ENCODE measurements at regions not wholly inside any gene's neighbourhood (a gene's known extent, or its start where the extent isn't known, plus 50 kb on each side); places are given as distances from the start of the nearest gene placed in this dataset.

GRCh38 chr4:34202154-34202553 lies 2042.2 kb downstream of the ARAP2 start:
- Histone ChIP-seq H3K36me3 (no peaks in the 10 kb centered on the region), H3K27me3 (no peaks in the 10 kb centered on the region), H3K9me3 (no peaks in the 10 kb centered on the region), H3K27ac (replicated peaks in 1 of 4) (no peak overlapping the region), H3K4me1 (no peaks in the 10 kb centered on the region), H3K4me3 (no peak overlapping the region)
- no peak for TF ChIP-seq CTCF (IDR thresholded peaks at IDR 0.05)
- TF ChIP-seq POLR2A (IDR thresholded peaks at IDR 0.05; ENCODE audit: low read depth): no peak
- DNase-seq (ENCODE audit: extremely low spot score): no peak
- intact Hi-C loops (cut with DNase I): no loop called here

GRCh38 chr4:34220601-34221000 lies 2023.7 kb downstream of the ARAP2 start:
- no peak overlapping the region for H3K4me3 ChIP-seq
- H3K36me3 ChIP-seq: no peaks in the 10 kb centered on the region
- no peak for DNase-seq (ENCODE audit: extremely low spot score)
- TF ChIP-seq CTCF (IDR thresholded peaks at IDR 0.05): no peak
- TF ChIP-seq POLR2A (IDR thresholded peaks at IDR 0.05; ENCODE audit: low read depth): no peak
- TF ChIP-seq POLR2AphosphoS5 (IDR thresholded peaks at IDR 0.05): no peak
- TF ChIP-seq EP300 (IDR thresholded peaks at IDR 0.05): no peak
- H3K4me1 ChIP-seq: no peaks in the 10 kb centered on the region
- H3K9me3 ChIP-seq: peaks cover 0 to 7% (median 0%) of the 10 kb centered on the region in 4 donors
- H3K27me3 ChIP-seq: no peaks in the 10 kb centered on the region
- WGBS: 66% methylated on average over 1 of the region's 1 CpG
- no peak overlapping the region for H3K27ac ChIP-seq (replicated peaks in 1 of 4)
- intact Hi-C loops (cut with DNase I): no loop called here

- intact Hi-C loops (cut with DNase I): no loop called here
Observed at GRCh38 chr4:34221986-34222385, 2022.3 kb downstream of the ARAP2 start.

GRCh38 chr4:34236118-34236517 lies 2008.2 kb downstream of the ARAP2 start:
- H3K9me3 ChIP-seq: no peaks in the 10 kb centered on the region
- H3K27ac ChIP-seq (replicated peaks in 1 of 4): no peak overlapping the region
- WGBS: 93% methylated on average over 1 of the region's 1 CpG
- H3K36me3 ChIP-seq: no peaks in the 10 kb centered on the region
- TF ChIP-seq POLR2AphosphoS5 (IDR thresholded peaks at IDR 0.05) (no peak), CTCF (IDR thresholded peaks at IDR 0.05) (no peak), POLR2A (IDR thresholded peaks at IDR 0.05; ENCODE audit: low read depth) (no peak), EP300 (IDR thresholded peaks at IDR 0.05) (no peak)
- intact Hi-C loops (cut with DNase I): no loop called here
- no peaks in the 10 kb centered on the region for H3K27me3 ChIP-seq
- H3K4me1 ChIP-seq: no peaks in the 10 kb centered on the region
- DNase-seq (ENCODE audit: extremely low spot score): no peak
- H3K4me3 ChIP-seq: no peak overlapping the region

More at GRCh38 chr4:34221986-34222385, 2022.3 kb downstream of the ARAP2 start:
- peaks cover 0 to 7% (median 0%) of the 10 kb centered on the region in 4 donors for H3K9me3 ChIP-seq
- TF ChIP-seq CTCF (IDR thresholded peaks at IDR 0.05) (no peak), POLR2AphosphoS5 (IDR thresholded peaks at IDR 0.05) (no peak), EP300 (IDR thresholded peaks at IDR 0.05) (no peak), POLR2A (IDR thresholded peaks at IDR 0.05; ENCODE audit: low read depth) (no peak)
- 100% methylated on average over 1 of the region's 1 CpG for WGBS
- no peaks in the 10 kb centered on the region for H3K4me1 ChIP-seq
- H3K27me3 ChIP-seq: no peaks in the 10 kb centered on the region
- H3K36me3 ChIP-seq: no peaks in the 10 kb centered on the region
- no peak overlapping the region for H3K4me3 ChIP-seq
- H3K27ac ChIP-seq (replicated peaks in 1 of 4): no peak overlapping the region
- no peak for DNase-seq (ENCODE audit: extremely low spot score)

- Histone ChIP-seq H3K36me3 (no peaks in the 10 kb centered on the region), H3K9me3 (peaks cover 0 to 4% (median 0%) of the 10 kb centered on the region in 4 donors), H3K4me3 (no peak overlapping the region), H3K27ac (replicated peaks in 1 of 4) (no peak overlapping the region), H3K27me3 (no peaks in the 10 kb centered on the region), H3K4me1 (no peaks in the 10 kb centered on the region)
- intact Hi-C loops (cut with DNase I): no loop called here
- DNase-seq (ENCODE audit: extremely low spot score): no peak
- WGBS: 93% methylated on average over 2 of the region's 2 CpGs
- TF ChIP-seq POLR2A (IDR thresholded peaks at IDR 0.05; ENCODE audit: low read depth) (no peak), EP300 (IDR thresholded peaks at IDR 0.05) (no peak), POLR2AphosphoS5 (IDR thresholded peaks at IDR 0.05) (no peak)
Observed at GRCh38 chr4:34245276-34245675, 1999.0 kb downstream of the ARAP2 start.
